A673 (cell line): ENCODE measurements at regions not wholly inside any gene's neighbourhood (a gene's known extent, or its start where the extent isn't known, plus 50 kb on each side); places are given as distances from the start of the nearest gene placed in this dataset.

Source experiments
- BruUV-seq: library from RNA; stranded (reverse); fragments of 400-500 nt; replicated peaks from 2 replicates; lab custom pipeline; 2021; lab: Mats Ljungman, UMichigan
- CTCF ChIA-PET: fragments of 300-600 bp; sonication (Branson Sonifier 250); formaldehyde crosslinking; loops from one replicate; lab custom pipeline; 2022; ENCODE audit warnings: antibody characterized with exemption; lab: Charles Lee
- POLR2A ChIA-PET: fragments of 300-600 bp; sonication (Branson Sonifier 250); formaldehyde crosslinking; loops from one replicate; lab custom pipeline; 2022; ENCODE audit warnings: antibody characterized with exemption; ENCODE audit not compliant: low non-redundant PET; lab: Charles Lee
- DNase-seq: peaks from one replicate; pipeline ENCODE4 v3.0.0-alpha.2; 2015; ENCODE audit warnings: low spot score
- H3K27ac ChIP-seq: fragments of 200-600 bp; sonication (generic); 2 replicates; pipeline ENCODE4 v1.5.1; 2016; ENCODE audit warnings: mixed run types, low read depth, mild to moderate bottlenecking, mixed read lengths, antibody characterized with exemption, low read length; ENCODE audit not compliant: poor library complexity, severe bottlenecking
- H3K27me3 ChIP-seq: fragments of 200-600 bp; sonication (generic); replicated peaks from 2 replicates; pipeline ENCODE4 v1.6.1; 2017; ENCODE audit warnings: mixed run types, low read depth, mild to moderate bottlenecking, mixed read lengths, antibody characterized with exemption, low read length; ENCODE audit not compliant: insufficient read depth, poor library complexity
- H3K36me3 ChIP-seq: fragments of 200-600 bp; sonication (generic); 2 replicates; pipeline ENCODE4 v1.6.1; 2016; ENCODE audit warnings: mixed run types, mild to moderate bottlenecking, mixed read lengths, antibody characterized with exemption, low read length; ENCODE audit not compliant: insufficient read depth, poor library complexity, severe bottlenecking
- H3K4me1 ChIP-seq: fragments of 200-600 bp; sonication (generic); 2 replicates; pipeline ENCODE4 v1.6.1; 2017; ENCODE audit warnings: mixed run types, mild to moderate bottlenecking, mixed read lengths, antibody characterized with exemption, low read length; ENCODE audit not compliant: insufficient read depth, poor library complexity, severe bottlenecking
- H3K4me3 ChIP-seq: fragments of 200-600 bp; sonication (generic); 2 replicates; pipeline ENCODE4 v1.5.1; 2016; ENCODE audit warnings: low read depth, mixed run types, mild to moderate bottlenecking, mixed read lengths, low read length; ENCODE audit not compliant: poor library complexity, severe bottlenecking
- H3K9me3 ChIP-seq: fragments of 200-600 bp; sonication (generic); 2 replicates; pipeline ENCODE4 v1.6.1; 2016; ENCODE audit warnings: mixed run types, low read depth, mild to moderate bottlenecking, mixed read lengths, antibody characterized with exemption, low read length; ENCODE audit not compliant: poor library complexity, severe bottlenecking
- EZH2 ChIP-seq: fragments of 200-600 bp; sonication (generic); IDR thresholded peaks from 2 replicates; pipeline ENCODE4 v1.6.1; 2017; ENCODE audit warnings: borderline replicate concordance, low read depth, mild to moderate bottlenecking, mixed read lengths, antibody characterized with exemption, low read length; ENCODE audit not compliant: poor library complexity, severe bottlenecking
- intact Hi-C: fragments of 100-400 bp; cut with micrococcal nuclease; formaldehyde crosslinking; loops from one replicate; pipeline ENCODE4 v1.10.0; 2022; ENCODE audit not compliant: unreplicated experiment
- TF ChIP-seq, protein P1 (sequence below): fragments of 300-800, 200-600 bp; sonication (generic); conservative IDR thresholded peaks from 2 replicates; pipeline ENCODE4 v1.5.1; 2017; ENCODE audit warnings: low read depth, mild to moderate bottlenecking, antibody characterized with exemption, low read length, moderate library complexity, mixed read lengths

DNA sequence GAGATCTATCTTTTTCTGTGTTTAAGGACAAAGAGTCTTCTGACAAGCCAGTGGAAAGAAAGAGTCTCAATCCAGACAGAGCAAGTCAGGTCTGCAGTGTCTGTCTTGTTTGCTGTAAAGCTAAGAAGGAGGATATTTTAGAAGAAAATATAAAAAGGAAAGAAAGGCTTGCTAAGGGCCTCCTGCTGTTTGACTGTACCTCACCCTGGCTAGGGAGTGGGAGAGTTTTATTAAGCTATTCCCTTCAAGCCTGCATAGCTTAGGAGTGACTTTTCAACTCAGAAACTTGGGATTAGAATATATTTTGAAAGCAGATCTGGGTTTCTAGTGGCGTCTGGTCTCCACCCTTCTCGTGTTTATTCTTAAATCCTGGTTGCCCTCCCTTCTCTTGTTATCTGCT, 460.0 kb downstream of the COG6 start:
- H3K4me3 ChIP-seq = no peak overlapping the region
- no peaks in the 10 kb centered on the region for H3K36me3 ChIP-seq
- no TSS peak for BruUV-seq
- ChIA-PET CTCF (no interaction called here), POLR2A (no interaction called here)
- no peak for DNase-seq
- no peaks in the 10 kb centered on the region for H3K9me3 ChIP-seq
- TF ChIP-seq EZH2 = no peak
- TF ChIP-seq, protein P1, sequence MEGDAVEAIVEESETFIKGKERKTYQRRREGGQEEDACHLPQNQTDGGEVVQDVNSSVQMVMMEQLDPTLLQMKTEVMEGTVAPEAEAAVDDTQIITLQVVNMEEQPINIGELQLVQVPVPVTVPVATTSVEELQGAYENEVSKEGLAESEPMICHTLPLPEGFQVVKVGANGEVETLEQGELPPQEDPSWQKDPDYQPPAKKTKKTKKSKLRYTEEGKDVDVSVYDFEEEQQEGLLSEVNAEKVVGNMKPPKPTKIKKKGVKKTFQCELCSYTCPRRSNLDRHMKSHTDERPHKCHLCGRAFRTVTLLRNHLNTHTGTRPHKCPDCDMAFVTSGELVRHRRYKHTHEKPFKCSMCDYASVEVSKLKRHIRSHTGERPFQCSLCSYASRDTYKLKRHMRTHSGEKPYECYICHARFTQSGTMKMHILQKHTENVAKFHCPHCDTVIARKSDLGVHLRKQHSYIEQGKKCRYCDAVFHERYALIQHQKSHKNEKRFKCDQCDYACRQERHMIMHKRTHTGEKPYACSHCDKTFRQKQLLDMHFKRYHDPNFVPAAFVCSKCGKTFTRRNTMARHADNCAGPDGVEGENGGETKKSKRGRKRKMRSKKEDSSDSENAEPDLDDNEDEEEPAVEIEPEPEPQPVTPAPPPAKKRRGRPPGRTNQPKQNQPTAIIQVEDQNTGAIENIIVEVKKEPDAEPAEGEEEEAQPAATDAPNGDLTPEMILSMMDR = no peak
- intact Hi-C loops = no loop called here
- H3K27ac ChIP-seq = no peak overlapping the region
- H3K27me3 ChIP-seq = peaks cover 7% of the 10 kb centered on the region
- H3K4me1 ChIP-seq = no peaks in the 10 kb centered on the region

DNA sequence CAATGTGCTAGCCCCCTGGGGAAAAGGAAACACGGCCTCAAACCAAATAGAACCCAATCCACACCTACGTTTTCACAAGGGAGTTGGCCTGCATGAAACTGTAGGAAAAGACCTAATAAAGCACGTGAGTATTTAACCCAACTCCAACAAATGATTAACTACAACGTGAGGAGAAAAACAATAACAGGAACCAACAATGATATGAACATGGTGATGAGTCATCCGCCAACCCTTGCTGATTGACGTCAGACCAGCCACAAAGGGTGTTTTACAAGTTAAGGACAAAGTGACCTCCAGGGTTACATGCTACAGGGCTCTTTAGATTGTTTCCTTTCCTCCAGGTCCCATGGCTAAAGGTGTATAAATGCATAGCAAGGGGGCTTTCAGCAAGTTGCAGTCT, 460.5 kb downstream of the COG6 start:
- no peak overlapping the region for H3K4me3 ChIP-seq
- H3K27ac ChIP-seq = no peak overlapping the region
- H3K9me3 ChIP-seq = no peaks in the 10 kb centered on the region
- DNase-seq = no peak
- POLR2A ChIA-PET = no interaction called here
- TF ChIP-seq, protein P1 = no peak
- TF ChIP-seq EZH2 = no peak
- no TSS peak for BruUV-seq
- no peaks in the 10 kb centered on the region for H3K36me3 ChIP-seq
- H3K4me1 ChIP-seq = no peaks in the 10 kb centered on the region
- intact Hi-C loops = no loop called here
- H3K27me3 ChIP-seq = peaks cover 4% of the 10 kb centered on the region
- CTCF ChIA-PET = no interaction called here

DNA sequence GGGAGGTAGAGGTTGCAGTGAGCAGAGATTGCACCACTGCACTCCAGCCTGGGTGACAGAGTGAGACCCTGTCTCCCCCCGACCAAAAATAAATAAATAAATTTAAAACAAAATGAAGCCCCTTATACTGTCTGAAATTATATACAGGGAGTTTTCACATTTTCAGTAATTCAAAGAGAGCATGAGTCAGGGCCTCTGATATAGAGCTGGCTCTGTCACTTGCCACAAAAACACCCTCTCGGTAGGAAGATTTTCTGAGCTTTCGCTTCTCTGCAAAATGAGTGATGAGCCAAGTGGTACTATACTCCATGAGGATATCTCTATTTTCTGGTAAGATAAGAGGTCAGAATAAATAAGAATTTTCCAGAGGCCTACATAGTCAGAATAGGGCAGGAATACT, 462.9 kb downstream of the COG6 start:
- POLR2A ChIA-PET = no interaction called here
- CTCF ChIA-PET = no interaction called here
- BruUV-seq = no TSS peak
- no peak for DNase-seq
- intact Hi-C loops = no loop called here
- H3K9me3 ChIP-seq = no peaks in the 10 kb centered on the region
- H3K36me3 ChIP-seq = no peaks in the 10 kb centered on the region
- H3K4me3 ChIP-seq = no peak overlapping the region
- no peak overlapping the region for H3K27ac ChIP-seq
- no peaks in the 10 kb centered on the region for H3K4me1 ChIP-seq
- no peaks in the 10 kb centered on the region for H3K27me3 ChIP-seq
- TF ChIP-seq EZH2 = no peak
- TF ChIP-seq, protein P1 = no peak
